Kidney (tissue), 13 donors: ENCODE measurements at regions not wholly inside any gene's neighbourhood (a gene's known extent, or its start where the extent isn't known, plus 50 kb on each side); places are given as distances from the start of the nearest gene placed in this dataset.

ENCODE experiments used
- DNase-seq, 5 donors: peaks; one replicate each; pipeline ENCODE4 v3.0.0-alpha.2; 2013 to 2020
- FAIRE-seq: peaks from 2 replicates; lab custom pipeline; 2012; peaks lifted over from hg19 to GRCh38; lab: Jason Lieb, UNC
- H3K27ac ChIP-seq, 2 donors: one replicate each; pipeline ENCODE4 v1.7.0; 2013; ENCODE audit warnings: low read depth in 2 of 2, low read length in 2 of 2, inconsistent platforms in 1 of 2
- H3K27me3 ChIP-seq: one replicate; pipeline ENCODE4 v1.7.1; 2013; ENCODE audit warnings: low read length, inconsistent platforms; ENCODE audit not compliant: control insufficient read depth, insufficient read depth
- H3K36me3 ChIP-seq, 3 donors: one replicate each; pipeline versions ENCODE4 v1.7.0 to v1.7.1; 2013; ENCODE audit warnings: low read length in 3 of 3, control low read depth in 1 of 3, inconsistent platforms in 1 of 3; ENCODE audit not compliant: insufficient read depth in 3 of 3, control insufficient read depth in 2 of 3
- H3K4me1 ChIP-seq, 3 donors: one replicate each; pipeline versions ENCODE4 v1.7.0 to v1.7.1; 2013; ENCODE audit warnings: low read length in 3 of 3, inconsistent platforms in 1 of 3, low read depth in 1 of 3; ENCODE audit not compliant: control insufficient read depth in 2 of 3, insufficient read depth in 2 of 3
- H3K4me3 ChIP-seq, 3 donors: one replicate each; pipeline versions ENCODE4 v1.7.0 to v1.8.1; 2013; ENCODE audit warnings: low read length in 3 of 3, control low read depth in 1 of 3, inconsistent platforms in 1 of 3
- H3K9ac ChIP-seq, 3 donors: one replicate each; pipeline versions ENCODE4 v1.7.0 to v1.7.1; 2013; ENCODE audit warnings: low read length in 3 of 3, control low read depth in 1 of 3, inconsistent platforms in 1 of 3
- H3K9me3 ChIP-seq, 3 donors: one replicate each; pipeline versions ENCODE4 v1.7.0 to v1.7.1; 2013; ENCODE audit warnings: low read length in 3 of 3, control low read depth in 1 of 3, inconsistent platforms in 1 of 3; ENCODE audit not compliant: control insufficient read depth in 2 of 3, insufficient read depth in 1 of 3
- intact Hi-C: fragments of 100-400 bp; cut with DNase I; formaldehyde crosslinking; loops from one replicate; pipeline ENCODE4 v1.11.1; 2022
- TF ChIP-seq, protein P1 (sequence below): IDR thresholded peaks from 3 replicates; pipeline ENCODE4 v1.5.1; 2012; ENCODE audit warnings: mild to moderate bottlenecking, moderate library complexity, borderline replicate concordance; ENCODE audit not compliant: insufficient read depth; ENCODE audit errors: extremely low read depth
- donor health status: control.
- donor health status: control.
- donor health status: control.
- donor health status: control.
- donor health status: control.
- donor health status: DM: yes; HTN: yes; CAD: no.
- donor health status: Normal renal cell carcinoma (clear cell type).

DNA sequence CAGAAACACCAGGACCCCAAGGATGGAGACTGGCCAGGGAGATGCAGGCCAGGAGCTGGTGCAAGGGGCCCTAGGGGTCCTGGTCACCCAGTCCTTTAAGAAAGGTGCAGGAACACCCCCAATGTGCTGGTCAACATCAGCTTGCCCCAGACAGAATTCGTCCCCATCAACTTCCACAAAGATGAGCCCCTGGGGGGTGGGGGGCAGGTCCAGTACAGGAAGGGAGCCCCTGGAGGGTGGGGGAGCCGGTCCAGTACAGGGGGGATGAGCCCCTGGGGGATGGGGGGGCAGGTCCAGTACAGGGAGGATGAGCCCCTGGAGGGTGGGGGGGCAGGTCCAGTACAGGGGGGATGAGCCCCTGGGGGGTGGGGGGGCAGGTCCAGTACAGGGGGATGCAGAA is 160.7 kb upstream of the SALL3 start:
- Histone ChIP-seq H3K4me1 (no peaks in the 10 kb centered on the region), H3K36me3 (no peaks in the 10 kb centered on the region), H3K9me3 (no peaks in the 10 kb centered on the region), H3K9ac (no peak overlapping the region), H3K27ac (no peak overlapping the region), H3K4me3 (no peak overlapping the region), H3K27me3 (peaks cover 7% of the 10 kb centered on the region)
- DNase-seq: no peak
- intact Hi-C loops: no loop called here
- no peak for FAIRE-seq
- TF ChIP-seq, protein P1, sequence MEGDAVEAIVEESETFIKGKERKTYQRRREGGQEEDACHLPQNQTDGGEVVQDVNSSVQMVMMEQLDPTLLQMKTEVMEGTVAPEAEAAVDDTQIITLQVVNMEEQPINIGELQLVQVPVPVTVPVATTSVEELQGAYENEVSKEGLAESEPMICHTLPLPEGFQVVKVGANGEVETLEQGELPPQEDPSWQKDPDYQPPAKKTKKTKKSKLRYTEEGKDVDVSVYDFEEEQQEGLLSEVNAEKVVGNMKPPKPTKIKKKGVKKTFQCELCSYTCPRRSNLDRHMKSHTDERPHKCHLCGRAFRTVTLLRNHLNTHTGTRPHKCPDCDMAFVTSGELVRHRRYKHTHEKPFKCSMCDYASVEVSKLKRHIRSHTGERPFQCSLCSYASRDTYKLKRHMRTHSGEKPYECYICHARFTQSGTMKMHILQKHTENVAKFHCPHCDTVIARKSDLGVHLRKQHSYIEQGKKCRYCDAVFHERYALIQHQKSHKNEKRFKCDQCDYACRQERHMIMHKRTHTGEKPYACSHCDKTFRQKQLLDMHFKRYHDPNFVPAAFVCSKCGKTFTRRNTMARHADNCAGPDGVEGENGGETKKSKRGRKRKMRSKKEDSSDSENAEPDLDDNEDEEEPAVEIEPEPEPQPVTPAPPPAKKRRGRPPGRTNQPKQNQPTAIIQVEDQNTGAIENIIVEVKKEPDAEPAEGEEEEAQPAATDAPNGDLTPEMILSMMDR: no peak

DNA sequence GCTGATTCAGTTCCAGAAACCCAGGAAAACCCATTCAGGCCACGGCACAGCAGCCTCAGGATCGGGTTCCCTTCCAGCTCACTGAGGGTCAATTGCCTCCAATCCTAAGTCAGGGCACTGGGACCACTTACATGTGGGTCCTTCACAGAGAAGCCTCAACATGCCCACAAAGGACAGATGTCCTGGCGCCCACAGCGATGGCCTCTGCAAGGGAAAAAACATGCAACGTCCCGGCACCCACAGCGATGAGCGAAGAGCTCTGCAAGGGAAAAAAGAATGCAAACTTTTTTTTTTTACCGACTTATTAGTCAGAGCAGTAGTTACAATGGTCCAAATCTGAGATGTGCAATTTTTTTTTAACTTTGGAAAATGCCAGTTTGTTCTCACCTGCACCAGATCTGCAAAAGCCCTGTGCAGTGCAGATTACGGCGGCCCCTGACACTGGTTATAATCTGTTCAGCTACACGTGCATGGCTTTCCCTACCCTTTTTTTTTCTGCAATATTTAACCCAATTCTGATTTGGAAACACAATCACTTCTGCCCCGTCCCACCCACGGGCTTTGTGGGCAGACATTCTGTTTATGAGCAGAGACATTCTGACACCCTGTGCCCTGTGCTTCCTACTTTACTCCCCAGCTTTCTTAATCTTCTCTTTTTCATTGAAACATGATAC is 159.3 kb upstream of the SALL3 start:
- peaks cover 7% of the 10 kb centered on the region for H3K27me3 ChIP-seq

DNA sequence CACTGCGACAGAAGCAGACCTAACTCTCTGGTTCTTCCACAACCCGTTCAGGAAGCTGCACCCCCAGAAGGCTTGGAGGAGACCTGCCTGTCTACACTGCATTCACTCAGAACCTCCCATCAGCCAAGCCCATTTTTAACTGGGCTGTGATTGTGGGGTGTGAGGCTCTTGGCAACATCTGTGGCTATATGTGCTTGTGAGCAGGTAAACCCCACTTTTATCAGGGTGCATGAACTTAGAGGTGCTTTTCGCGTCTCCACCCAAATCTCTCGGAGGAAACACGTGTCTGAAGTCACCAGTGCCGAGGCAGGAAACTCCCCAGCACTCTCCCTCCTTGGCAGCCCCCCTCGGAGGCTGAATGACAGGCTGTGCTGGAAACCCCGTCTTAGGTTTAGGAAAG is 158.2 kb upstream of the SALL3 start:
- Histone ChIP-seq H3K36me3 (no peaks in the 10 kb centered on the region), H3K27ac (no peak overlapping the region), H3K27me3 (peaks cover 7% of the 10 kb centered on the region), H3K4me3 (no peak overlapping the region), H3K9ac (no peak overlapping the region), H3K9me3 (no peaks in the 10 kb centered on the region), H3K4me1 (no peaks in the 10 kb centered on the region)
- TF ChIP-seq, protein P1: no peak
- FAIRE-seq (no peak), DNase-seq (no peak)
- intact Hi-C loops: no loop called here

More for the DNA sequence above, 159.3 kb upstream of the SALL3 start:
- Histone ChIP-seq H3K4me1 (no peaks in the 10 kb centered on the region), H3K27ac (no peak overlapping the region), H3K4me3 (no peak overlapping the region), H3K9me3 (no peaks in the 10 kb centered on the region), H3K9ac (no peak overlapping the region), H3K36me3 (no peaks in the 10 kb centered on the region)
- intact Hi-C loops: no loop called here
- no peak for FAIRE-seq
- no peak for DNase-seq
- TF ChIP-seq, protein P1: no peak
